Effector memory CD8-positive, alpha-beta T cell (primary cell): ENCODE measurements at regions not wholly inside any gene's neighbourhood (a gene's known extent, or its start where the extent isn't known, plus 50 kb on each side); places are given as distances from the start of the nearest gene placed in this dataset.

Source experiments
- ATAC-seq: fragments of 150-1000 bp; cut with Tn5 transposase; replicated peaks from 2 replicates; pipeline ENCODE4 v1.10.0; 2021; ENCODE audit warnings: mild to moderate bottlenecking, moderate library complexity
- DNase-seq, 3 experiments: peaks; one replicate each; pipeline ENCODE4 v3.0.0; 2021
- H3K27ac Mint-ChIP-seq, 2 donors: one replicate each; pipeline ENCODE4 v1.8.0; 2022; ENCODE audit warnings: mild to moderate bottlenecking in 2 of 2, mixed read lengths in 2 of 2, moderate library complexity in 2 of 2
- H3K27me3 Mint-ChIP-seq, 2 donors: one replicate each; pipeline ENCODE4 v1.8.0; 2022; ENCODE audit warnings: mixed read lengths in 2 of 2
- H3K36me3 Mint-ChIP-seq: one replicate; pipeline ENCODE4 v1.8.0; 2022; ENCODE audit warnings: mild to moderate bottlenecking, moderate library complexity, mixed read lengths; ENCODE audit not compliant: insufficient read depth
- H3K4me1 Mint-ChIP-seq, 2 donors: one replicate each; pipeline ENCODE4 v1.8.0; 2022; ENCODE audit warnings: low read depth in 2 of 2, mixed read lengths in 2 of 2
- H3K4me3 Mint-ChIP-seq, 2 donors: one replicate each; pipeline ENCODE4 v1.8.0; 2022; ENCODE audit warnings: mild to moderate bottlenecking in 2 of 2, mixed read lengths in 2 of 2, moderate library complexity in 2 of 2
- H3K9me3 Mint-ChIP-seq, 2 donors: one replicate each; pipeline ENCODE4 v1.8.0; 2022; ENCODE audit warnings: mixed read lengths in 2 of 2

DNA sequence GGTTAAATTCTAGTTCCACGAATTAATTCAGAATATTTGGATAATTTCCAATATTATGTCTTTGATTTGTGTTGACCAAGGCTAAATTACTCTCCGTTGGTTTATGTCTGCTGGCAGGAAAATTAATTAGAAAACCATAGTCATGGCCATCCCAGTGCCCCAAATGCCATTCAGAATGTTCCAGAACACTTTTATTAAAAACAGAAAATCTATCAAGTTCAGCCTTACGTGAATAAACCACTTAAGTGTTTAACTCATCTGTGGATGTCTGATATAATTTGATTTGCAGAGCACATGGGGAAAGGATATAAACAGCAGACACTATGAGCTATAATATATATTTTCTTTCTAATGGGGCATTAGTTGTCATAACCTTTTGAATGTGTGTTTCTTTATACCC, 480.7 kb downstream of the MRPL39 start:
- no peak overlapping the region for H3K27ac Mint-ChIP-seq
- no peaks in the 10 kb centered on the region for H3K4me1 Mint-ChIP-seq
- DNase-seq (no peak), ATAC-seq (no peak)
- peaks cover 1% of the 10 kb centered on the region in 2 donors for H3K9me3 Mint-ChIP-seq
- H3K4me3 Mint-ChIP-seq = no peak overlapping the region
- peaks cover 2% of the 10 kb centered on the region for H3K36me3 Mint-ChIP-seq
- H3K27me3 Mint-ChIP-seq = no peaks in the 10 kb centered on the region

DNA sequence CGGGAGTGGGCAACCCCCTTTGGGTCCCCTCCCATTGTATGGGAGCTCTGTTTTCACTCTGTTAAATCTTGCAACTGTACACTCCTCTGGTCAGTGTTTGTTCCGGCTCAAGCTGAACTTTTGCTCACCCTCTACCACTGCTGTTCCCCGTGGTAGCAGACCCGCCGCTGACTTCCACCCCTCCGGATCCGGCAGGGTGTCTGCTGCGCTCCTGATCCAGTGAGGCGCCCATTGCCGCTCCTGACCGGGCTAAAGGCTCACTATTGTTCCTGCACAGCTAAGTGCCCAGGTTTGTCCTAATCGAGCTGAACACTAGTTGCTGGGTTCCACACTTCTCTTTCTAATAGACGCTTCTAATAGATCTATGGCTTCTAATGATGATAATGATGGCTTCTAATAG, 488.6 kb downstream of the MRPL39 start:
- no peak overlapping the region for H3K4me3 Mint-ChIP-seq
- no peaks in the 10 kb centered on the region for H3K4me1 Mint-ChIP-seq
- no peaks in the 10 kb centered on the region for H3K36me3 Mint-ChIP-seq
- DNase-seq (no peak), ATAC-seq (no peak)
- H3K9me3 Mint-ChIP-seq = peaks cover 14% of the 10 kb centered on the region in 2 donors
- H3K27me3 Mint-ChIP-seq = no peaks in the 10 kb centered on the region
- H3K27ac Mint-ChIP-seq = no peak overlapping the region

GRCh38 chr21:25115021-25115420, 492.3 kb downstream of the MRPL39 start:
- Mint-ChIP-seq H3K27me3 (no peaks in the 10 kb centered on the region), H3K36me3 (no peaks in the 10 kb centered on the region), H3K27ac (no peak overlapping the region), H3K9me3 (peaks cover 7 to 8% of the 10 kb centered on the region in 2 donors), H3K4me1 (no peaks in the 10 kb centered on the region), H3K4me3 (no peak overlapping the region)
- ATAC-seq (no peak), DNase-seq (no peak)

GRCh38 chr21:25107708-25108107, 499.6 kb downstream of the MRPL39 start:
- no peak overlapping the region for H3K4me3 Mint-ChIP-seq
- peaks cover 0 to 3% of the 10 kb centered on the region in 2 donors for H3K9me3 Mint-ChIP-seq
- DNase-seq (no peak), ATAC-seq (no peak)
- no peaks in the 10 kb centered on the region for H3K36me3 Mint-ChIP-seq
- no peaks in the 10 kb centered on the region for H3K27me3 Mint-ChIP-seq
- H3K27ac Mint-ChIP-seq = no peak overlapping the region
- no peaks in the 10 kb centered on the region for H3K4me1 Mint-ChIP-seq

GRCh38 chr21:25103500-25104207, 503.6 kb downstream of the MRPL39 start:
- H3K4me1 Mint-ChIP-seq = no peaks in the 10 kb centered on the region
- no peak overlapping the region for H3K27ac Mint-ChIP-seq
- H3K4me3 Mint-ChIP-seq = no peak overlapping the region
- no peaks in the 10 kb centered on the region for H3K27me3 Mint-ChIP-seq
- H3K36me3 Mint-ChIP-seq = no peaks in the 10 kb centered on the region
- ATAC-seq = no peak
- DNase-seq = no peak
- H3K9me3 Mint-ChIP-seq = peaks cover 0 to 3% of the 10 kb centered on the region in 2 donors

DNA sequence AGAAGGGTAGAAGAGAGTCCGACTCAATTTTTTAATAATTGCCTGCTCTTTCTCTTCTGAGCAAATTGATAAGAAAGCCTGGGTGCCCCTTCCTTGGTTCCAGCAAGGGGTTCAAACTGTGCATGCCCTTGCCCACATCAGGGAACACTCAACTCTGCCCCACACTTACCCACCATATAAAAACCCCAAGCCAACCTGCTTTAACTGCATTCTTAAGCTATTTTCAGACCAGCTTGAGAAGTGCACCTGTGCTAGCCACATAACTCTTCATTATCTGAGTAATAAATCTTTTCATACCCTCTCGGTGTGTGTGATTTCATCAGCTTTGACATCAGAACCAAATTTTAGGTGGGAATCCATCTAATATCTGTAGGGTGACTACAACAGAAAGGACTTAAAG, 509.6 kb downstream of the MRPL39 start:
- Mint-ChIP-seq H3K9me3 (peaks cover 0 to 2% of the 10 kb centered on the region in 2 donors), H3K27ac (no peak overlapping the region), H3K4me1 (no peaks in the 10 kb centered on the region), H3K4me3 (no peak overlapping the region), H3K36me3 (peaks cover 4% of the 10 kb centered on the region), H3K27me3 (no peaks in the 10 kb centered on the region)
- ATAC-seq = no peak
- DNase-seq = no peak

- H3K27ac Mint-ChIP-seq = no peak overlapping the region
- H3K9me3 Mint-ChIP-seq = peaks cover 0 to 2% of the 10 kb centered on the region in 2 donors
- no peak overlapping the region for H3K4me3 Mint-ChIP-seq
- H3K27me3 Mint-ChIP-seq = no peaks in the 10 kb centered on the region
- DNase-seq (no peak), ATAC-seq (no peak)
- H3K36me3 Mint-ChIP-seq = peaks cover 4% of the 10 kb centered on the region
- H3K4me1 Mint-ChIP-seq = no peaks in the 10 kb centered on the region
Measured at GRCh38 chr21:25094695-25095094, 512.6 kb downstream of the MRPL39 start.

GRCh38 chr21:25092441-25093011, 514.8 kb downstream of the MRPL39 start:
- no peaks in the 10 kb centered on the region for H3K4me1 Mint-ChIP-seq
- DNase-seq (no peak), ATAC-seq (no peak)
- peaks cover 0 to 4% of the 10 kb centered on the region in 2 donors for H3K9me3 Mint-ChIP-seq
- no peaks in the 10 kb centered on the region for H3K27me3 Mint-ChIP-seq
- peaks cover 4% of the 10 kb centered on the region for H3K36me3 Mint-ChIP-seq
- no peak overlapping the region for H3K4me3 Mint-ChIP-seq
- no peak overlapping the region for H3K27ac Mint-ChIP-seq

- H3K9me3 Mint-ChIP-seq = peaks cover 4 to 8% of the 10 kb centered on the region in 2 donors
- no peak overlapping the region for H3K27ac Mint-ChIP-seq
- no peak for DNase-seq
- no peak overlapping the region for H3K4me3 Mint-ChIP-seq
- no peak for ATAC-seq
- H3K4me1 Mint-ChIP-seq = no peaks in the 10 kb centered on the region
- H3K36me3 Mint-ChIP-seq = no peaks in the 10 kb centered on the region
- no peaks in the 10 kb centered on the region for H3K27me3 Mint-ChIP-seq
Measured at GRCh38 chr21:25081096-25081495, 526.2 kb downstream of the MRPL39 start.

DNA sequence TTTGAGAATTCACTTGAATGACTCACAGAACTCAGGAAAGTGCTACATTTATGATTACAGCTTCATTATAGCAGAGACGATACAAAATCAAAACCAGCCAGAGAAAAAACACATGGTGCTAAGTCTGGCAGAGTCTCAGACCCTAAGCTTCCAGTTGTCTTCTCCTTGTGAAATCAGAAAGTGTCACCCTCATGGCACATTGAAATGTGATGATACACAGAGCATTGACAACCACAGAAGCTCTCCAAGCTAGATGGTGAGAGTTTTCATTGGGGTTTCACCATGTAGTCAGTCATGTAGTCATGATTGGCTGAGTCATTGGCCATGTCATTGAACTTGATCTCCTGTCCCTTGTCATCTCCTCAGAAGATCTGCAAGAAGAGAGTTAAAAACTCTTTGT, 526.6 kb downstream of the MRPL39 start:
- no peak for ATAC-seq
- H3K36me3 Mint-ChIP-seq = no peaks in the 10 kb centered on the region

GRCh38 chr21:25080141-25080540, 527.1 kb downstream of the MRPL39 start:
- no peak overlapping the region for H3K4me3 Mint-ChIP-seq
- no peaks in the 10 kb centered on the region for H3K36me3 Mint-ChIP-seq
- H3K27ac Mint-ChIP-seq = no peak overlapping the region
- peaks cover 4 to 8% of the 10 kb centered on the region in 2 donors for H3K9me3 Mint-ChIP-seq
- ATAC-seq = no peak
- no peaks in the 10 kb centered on the region for H3K4me1 Mint-ChIP-seq
- no peak for DNase-seq
- no peaks in the 10 kb centered on the region for H3K27me3 Mint-ChIP-seq

More for the DNA sequence above, 526.6 kb downstream of the MRPL39 start:
- Mint-ChIP-seq H3K4me3 (no peak overlapping the region), H3K27ac (no peak overlapping the region), H3K4me1 (no peaks in the 10 kb centered on the region), H3K9me3 (peaks cover 4 to 8% of the 10 kb centered on the region in 2 donors), H3K27me3 (no peaks in the 10 kb centered on the region)
- DNase-seq = no peak

- Mint-ChIP-seq H3K27ac (no peak overlapping the region), H3K4me3 (no peak overlapping the region), H3K36me3 (no peaks in the 10 kb centered on the region), H3K9me3 (peaks cover 0 to 4% of the 10 kb centered on the region in 2 donors), H3K4me1 (no peaks in the 10 kb centered on the region), H3K27me3 (no peaks in the 10 kb centered on the region)
- ATAC-seq = no peak
- DNase-seq = no peak
Measured at GRCh38 chr21:25079053-25079452, 528.2 kb downstream of the MRPL39 start.

GRCh38 chr21:25062061-25062460, 545.2 kb downstream of the MRPL39 start:
- no peak for ATAC-seq
- Mint-ChIP-seq H3K4me1 (no peaks in the 10 kb centered on the region), H3K27me3 (no peaks in the 10 kb centered on the region), H3K9me3 (peaks cover 7 to 12% of the 10 kb centered on the region in 2 donors), H3K27ac (no peak overlapping the region), H3K36me3 (no peaks in the 10 kb centered on the region), H3K4me3 (no peak overlapping the region)
- DNase-seq = no peak

GRCh38 chr21:25054689-25055088, 552.6 kb downstream of the MRPL39 start:
- Mint-ChIP-seq H3K27me3 (no peaks in the 10 kb centered on the region), H3K4me3 (no peak overlapping the region), H3K36me3 (peaks cover 5% of the 10 kb centered on the region), H3K9me3 (peaks cover 4 to 7% of the 10 kb centered on the region in 2 donors), H3K27ac (no peak overlapping the region), H3K4me1 (no peaks in the 10 kb centered on the region)
- no peak for DNase-seq
- no peak for ATAC-seq
